Fibroblast of villous mesenchyme (primary cell): ENCODE measurements at regions not wholly inside any gene's neighbourhood (a gene's known extent, or its start where the extent isn't known, plus 50 kb on each side); places are given as distances from the start of the nearest gene placed in this dataset.

Experiments
- DNase-seq: peaks from one replicate; pipeline ENCODE4 v3.0.0-alpha.2; 2010; ENCODE audit warnings: low read depth
- H3K4me3 ChIP-seq: 2 replicates; pipeline ENCODE4 v1.5.1; 2011; ENCODE audit warnings: low read depth, mild to moderate bottlenecking, low read length
- TF ChIP-seq, protein P1 (sequence below): IDR thresholded peaks from 2 replicates; pipeline ENCODE4 v1.5.1; 2012; ENCODE audit warnings: low read depth, mild to moderate bottlenecking, low read length; ENCODE audit not compliant: insufficient read depth

- DNase-seq: no peak
- no peak overlapping the region for H3K4me3 ChIP-seq
- TF ChIP-seq, protein P1, sequence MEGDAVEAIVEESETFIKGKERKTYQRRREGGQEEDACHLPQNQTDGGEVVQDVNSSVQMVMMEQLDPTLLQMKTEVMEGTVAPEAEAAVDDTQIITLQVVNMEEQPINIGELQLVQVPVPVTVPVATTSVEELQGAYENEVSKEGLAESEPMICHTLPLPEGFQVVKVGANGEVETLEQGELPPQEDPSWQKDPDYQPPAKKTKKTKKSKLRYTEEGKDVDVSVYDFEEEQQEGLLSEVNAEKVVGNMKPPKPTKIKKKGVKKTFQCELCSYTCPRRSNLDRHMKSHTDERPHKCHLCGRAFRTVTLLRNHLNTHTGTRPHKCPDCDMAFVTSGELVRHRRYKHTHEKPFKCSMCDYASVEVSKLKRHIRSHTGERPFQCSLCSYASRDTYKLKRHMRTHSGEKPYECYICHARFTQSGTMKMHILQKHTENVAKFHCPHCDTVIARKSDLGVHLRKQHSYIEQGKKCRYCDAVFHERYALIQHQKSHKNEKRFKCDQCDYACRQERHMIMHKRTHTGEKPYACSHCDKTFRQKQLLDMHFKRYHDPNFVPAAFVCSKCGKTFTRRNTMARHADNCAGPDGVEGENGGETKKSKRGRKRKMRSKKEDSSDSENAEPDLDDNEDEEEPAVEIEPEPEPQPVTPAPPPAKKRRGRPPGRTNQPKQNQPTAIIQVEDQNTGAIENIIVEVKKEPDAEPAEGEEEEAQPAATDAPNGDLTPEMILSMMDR: no peak
Observed at GRCh38 chr20:12902992-12903391, 105.8 kb upstream of the SPTLC3 start.

- no peak for DNase-seq
Observed at GRCh38 chr20:12906361-12906760, 102.4 kb upstream of the SPTLC3 start.

DNA sequence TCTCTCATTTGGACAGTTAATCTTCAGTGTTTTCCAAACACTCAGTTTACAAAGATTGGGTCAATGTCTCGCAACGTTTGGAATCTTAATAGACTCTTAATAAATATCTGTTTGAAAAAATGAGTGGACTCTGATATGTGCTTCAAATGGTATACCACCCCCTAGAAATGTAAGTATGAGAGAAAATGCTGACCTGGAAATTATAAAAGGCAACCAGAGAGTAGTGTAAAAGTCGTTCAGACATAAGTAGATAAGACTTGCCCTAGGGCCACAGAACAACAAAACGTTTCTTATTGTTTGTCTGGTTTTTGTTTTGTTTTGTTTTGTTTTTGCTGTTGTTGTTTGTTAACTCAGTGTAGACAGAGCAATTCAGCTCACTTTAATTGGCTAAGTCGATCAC is 97.4 kb upstream of the SPTLC3 start:
- H3K4me3 ChIP-seq: no peak overlapping the region
- TF ChIP-seq, protein P1: no peak
- DNase-seq: no peak

More at GRCh38 chr20:12906361-12906760, 102.4 kb upstream of the SPTLC3 start:
- TF ChIP-seq, protein P1: no peak
- no peak overlapping the region for H3K4me3 ChIP-seq

DNA sequence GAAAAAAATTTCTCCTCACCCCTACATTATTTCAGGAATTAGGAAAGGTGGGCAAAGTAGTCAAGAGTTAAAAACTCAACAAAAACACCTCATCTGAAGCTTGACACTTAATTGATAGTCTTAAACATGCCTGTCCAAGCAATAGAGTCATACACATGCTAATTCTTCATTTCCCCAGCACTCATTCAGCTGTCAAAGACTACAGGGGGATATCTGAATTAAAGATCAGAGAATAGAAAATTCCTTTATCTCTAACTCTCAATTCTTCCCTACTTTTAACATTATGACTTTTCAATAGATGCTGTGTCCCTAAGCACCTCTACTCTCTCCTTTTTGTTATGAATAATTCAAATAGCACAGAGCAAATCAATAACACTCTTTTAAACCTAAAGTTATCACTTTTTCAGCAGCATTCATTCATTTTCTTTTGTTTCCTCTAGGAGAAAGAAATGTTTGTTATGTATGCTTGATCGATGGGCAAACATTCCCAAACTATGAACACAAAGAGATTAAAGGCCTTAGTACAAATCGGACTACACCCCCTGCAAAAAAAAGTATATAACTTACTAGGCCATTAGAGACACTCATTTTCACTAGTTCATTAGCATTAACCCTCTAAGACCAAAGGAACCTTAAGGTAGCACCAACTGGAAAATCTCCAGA is 94.9 kb upstream of the SPTLC3 start:
- DNase-seq: no peak
- H3K4me3 ChIP-seq: no peak overlapping the region
- TF ChIP-seq, protein P1: no peak

DNA sequence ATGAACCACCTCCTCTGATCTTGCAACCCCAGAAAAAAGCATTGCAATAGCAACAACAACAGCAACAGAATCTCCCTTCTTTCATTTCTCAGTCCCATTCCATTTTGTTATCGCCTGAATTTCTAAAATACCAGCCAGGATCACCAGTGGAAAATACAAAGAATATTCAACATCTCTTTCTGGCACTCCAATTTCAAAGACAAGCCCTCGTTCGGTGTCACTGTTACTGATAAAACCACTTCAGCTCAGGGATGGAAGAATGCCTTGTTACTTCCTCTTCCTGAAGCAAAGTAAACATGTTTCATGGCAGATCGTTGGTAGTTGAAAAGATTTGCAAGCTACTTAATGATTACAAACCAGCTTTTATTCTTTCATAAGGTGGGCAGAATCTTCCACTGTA is 94.0 kb upstream of the SPTLC3 start:
- H3K4me3 ChIP-seq: no peak overlapping the region
- TF ChIP-seq, protein P1: no peak

GRCh38 chr20:12916699-12917098 is 92.1 kb upstream of the SPTLC3 start:
- TF ChIP-seq, protein P1: no peak
- no peak for DNase-seq
- H3K4me3 ChIP-seq: no peak overlapping the region

More for the DNA sequence above, 94.0 kb upstream of the SPTLC3 start:
- no peak for DNase-seq

DNA sequence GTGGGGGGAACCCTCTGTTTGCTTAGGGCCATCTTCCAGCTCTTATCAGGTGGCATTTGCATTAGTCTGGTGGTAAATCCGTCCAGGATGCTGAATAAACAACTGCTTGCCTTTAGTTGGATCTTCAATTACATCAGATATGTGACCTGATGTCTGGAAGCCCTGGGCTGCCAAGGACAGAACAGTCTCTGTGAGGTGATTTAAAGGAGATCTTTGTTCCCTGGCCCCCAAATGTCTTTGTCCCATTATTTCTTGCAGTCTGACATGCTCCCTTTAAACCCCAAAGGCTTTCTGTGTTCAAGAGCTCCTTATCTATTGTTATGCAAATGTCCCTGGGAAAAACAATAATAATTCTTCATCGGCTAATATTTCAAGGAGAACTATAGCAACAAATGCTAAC is 84.6 kb upstream of the SPTLC3 start:
- TF ChIP-seq, protein P1: no peak
- no peak for DNase-seq
- H3K4me3 ChIP-seq: no peak overlapping the region
